ENCODE measurements at regions not wholly inside any gene's neighbourhood (a gene's known extent, or its start where the extent isn't known, plus 50 kb on each side); places are given as distances from the start of the nearest gene placed in this dataset.

DNA sequence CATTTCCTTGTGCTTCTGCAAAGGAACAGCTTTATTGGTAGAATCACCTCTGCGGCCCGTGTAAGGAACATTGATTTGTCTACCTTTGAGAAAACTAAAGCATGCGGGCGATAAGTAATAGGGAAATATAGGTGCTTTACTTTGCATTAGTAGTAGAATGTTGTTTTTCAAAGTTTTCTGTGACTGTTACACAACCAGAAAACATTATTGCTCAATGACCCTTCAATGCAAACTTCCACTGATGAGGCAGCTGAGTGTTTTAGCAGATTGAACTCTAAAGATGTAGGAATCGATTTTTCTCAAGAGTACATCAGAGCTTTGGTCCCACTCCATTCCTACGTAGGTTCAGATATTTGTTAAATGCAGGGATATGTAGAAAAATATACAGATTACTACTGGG is 427.8 kb downstream of the DNAJB9 start:
- TF ChIP-seq POLR2A (IDR thresholded peaks at IDR 0.05), result no peak
- TF ChIP-seq, protein P1, sequence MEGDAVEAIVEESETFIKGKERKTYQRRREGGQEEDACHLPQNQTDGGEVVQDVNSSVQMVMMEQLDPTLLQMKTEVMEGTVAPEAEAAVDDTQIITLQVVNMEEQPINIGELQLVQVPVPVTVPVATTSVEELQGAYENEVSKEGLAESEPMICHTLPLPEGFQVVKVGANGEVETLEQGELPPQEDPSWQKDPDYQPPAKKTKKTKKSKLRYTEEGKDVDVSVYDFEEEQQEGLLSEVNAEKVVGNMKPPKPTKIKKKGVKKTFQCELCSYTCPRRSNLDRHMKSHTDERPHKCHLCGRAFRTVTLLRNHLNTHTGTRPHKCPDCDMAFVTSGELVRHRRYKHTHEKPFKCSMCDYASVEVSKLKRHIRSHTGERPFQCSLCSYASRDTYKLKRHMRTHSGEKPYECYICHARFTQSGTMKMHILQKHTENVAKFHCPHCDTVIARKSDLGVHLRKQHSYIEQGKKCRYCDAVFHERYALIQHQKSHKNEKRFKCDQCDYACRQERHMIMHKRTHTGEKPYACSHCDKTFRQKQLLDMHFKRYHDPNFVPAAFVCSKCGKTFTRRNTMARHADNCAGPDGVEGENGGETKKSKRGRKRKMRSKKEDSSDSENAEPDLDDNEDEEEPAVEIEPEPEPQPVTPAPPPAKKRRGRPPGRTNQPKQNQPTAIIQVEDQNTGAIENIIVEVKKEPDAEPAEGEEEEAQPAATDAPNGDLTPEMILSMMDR (IDR thresholded peaks at IDR 0.05), result no peak

Measured in lower leg skin (tissue), 3 donors.